ENCODE measurements at regions not wholly inside any gene's neighbourhood (a gene's known extent, or its start where the extent isn't known, plus 50 kb on each side); places are given as distances from the start of the nearest gene placed in this dataset.

DNA sequence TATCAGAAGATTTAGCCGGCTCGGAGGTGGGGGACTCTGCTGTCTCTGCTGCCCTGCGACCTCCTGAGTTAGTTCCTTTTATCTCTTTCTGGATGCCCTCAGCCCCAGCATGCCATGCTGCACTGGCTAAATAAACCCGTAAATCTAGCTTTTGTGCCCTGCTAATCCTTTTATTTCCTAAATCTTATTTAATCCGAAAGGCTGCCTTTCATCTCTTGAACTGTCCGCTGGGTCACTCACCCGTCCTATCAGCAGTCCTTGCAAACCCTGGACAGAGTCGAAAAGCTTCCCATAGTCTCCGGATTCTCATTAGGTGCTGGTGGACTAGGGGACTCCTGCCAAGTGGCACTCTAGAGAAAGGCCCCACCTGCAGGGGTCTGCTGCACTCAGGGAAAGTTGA lies 122.0 kb upstream of the APCDD1 start:
- Histone ChIP-seq H3K27me3 (no peaks in the 10 kb centered on the region), H3K36me3 (no peaks in the 10 kb centered on the region), H3K9me3 (ENCODE audit: low read depth) (no peaks in the 10 kb centered on the region), H3K4me1 (ENCODE audit: low read depth) (peaks cover 6% of the 10 kb centered on the region), H3K27ac (no peak overlapping the region), H3K4me3 (no peak overlapping the region)
- no peak for DNase-seq (ENCODE audit: low read depth in 1 of 2, low spot score in 1 of 2)
- TF ChIP-seq, protein P1, sequence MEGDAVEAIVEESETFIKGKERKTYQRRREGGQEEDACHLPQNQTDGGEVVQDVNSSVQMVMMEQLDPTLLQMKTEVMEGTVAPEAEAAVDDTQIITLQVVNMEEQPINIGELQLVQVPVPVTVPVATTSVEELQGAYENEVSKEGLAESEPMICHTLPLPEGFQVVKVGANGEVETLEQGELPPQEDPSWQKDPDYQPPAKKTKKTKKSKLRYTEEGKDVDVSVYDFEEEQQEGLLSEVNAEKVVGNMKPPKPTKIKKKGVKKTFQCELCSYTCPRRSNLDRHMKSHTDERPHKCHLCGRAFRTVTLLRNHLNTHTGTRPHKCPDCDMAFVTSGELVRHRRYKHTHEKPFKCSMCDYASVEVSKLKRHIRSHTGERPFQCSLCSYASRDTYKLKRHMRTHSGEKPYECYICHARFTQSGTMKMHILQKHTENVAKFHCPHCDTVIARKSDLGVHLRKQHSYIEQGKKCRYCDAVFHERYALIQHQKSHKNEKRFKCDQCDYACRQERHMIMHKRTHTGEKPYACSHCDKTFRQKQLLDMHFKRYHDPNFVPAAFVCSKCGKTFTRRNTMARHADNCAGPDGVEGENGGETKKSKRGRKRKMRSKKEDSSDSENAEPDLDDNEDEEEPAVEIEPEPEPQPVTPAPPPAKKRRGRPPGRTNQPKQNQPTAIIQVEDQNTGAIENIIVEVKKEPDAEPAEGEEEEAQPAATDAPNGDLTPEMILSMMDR (IDR thresholded peaks at IDR 0.05; ENCODE audit: low read depth, low read length), result no peak

DNA sequence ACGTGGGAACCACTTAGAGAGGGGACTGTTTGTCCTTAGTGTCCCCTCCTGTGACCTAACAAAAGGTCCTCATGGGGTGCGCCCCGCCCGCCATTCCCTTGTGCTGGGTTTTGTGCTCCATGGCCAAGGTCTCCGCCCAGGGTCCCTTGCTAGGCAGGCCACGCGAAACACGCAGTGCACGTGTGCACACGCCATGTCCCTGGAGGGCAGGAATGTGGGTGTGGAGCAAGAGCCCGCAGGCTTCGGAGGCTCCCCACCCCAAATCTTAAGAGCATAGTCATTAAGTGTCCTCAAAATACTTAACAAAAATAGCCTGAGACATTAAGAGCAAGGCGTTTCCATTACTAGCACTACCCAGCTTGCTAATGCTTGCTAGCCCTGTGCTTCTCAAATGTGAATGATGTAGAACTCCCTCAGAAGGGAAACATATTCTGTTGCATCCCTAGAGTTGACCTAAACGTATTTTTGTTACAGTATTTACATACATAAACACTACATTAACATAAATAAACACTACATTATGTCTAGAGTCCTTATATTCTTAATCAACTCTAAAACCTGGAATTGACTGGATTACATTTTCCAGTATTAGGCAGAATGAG lies 117.6 kb upstream of the APCDD1 start:
- TF ChIP-seq, protein P1 (IDR thresholded peaks at IDR 0.05; ENCODE audit: low read depth, low read length), result no peak
- no peaks in the 10 kb centered on the region for H3K27me3 ChIP-seq
- peaks cover 10% of the 10 kb centered on the region for H3K4me1 ChIP-seq (ENCODE audit: low read depth)
- H3K36me3 ChIP-seq, result no peaks in the 10 kb centered on the region
- H3K4me3 ChIP-seq, result no peak overlapping the region
- peak in 1 of 2 donors; percentile 9 for DNase-seq (ENCODE audit: low read depth in 1 of 2, low spot score in 1 of 2)
- H3K27ac ChIP-seq, result no peak overlapping the region
- H3K9me3 ChIP-seq (ENCODE audit: low read depth), result no peaks in the 10 kb centered on the region

DNA sequence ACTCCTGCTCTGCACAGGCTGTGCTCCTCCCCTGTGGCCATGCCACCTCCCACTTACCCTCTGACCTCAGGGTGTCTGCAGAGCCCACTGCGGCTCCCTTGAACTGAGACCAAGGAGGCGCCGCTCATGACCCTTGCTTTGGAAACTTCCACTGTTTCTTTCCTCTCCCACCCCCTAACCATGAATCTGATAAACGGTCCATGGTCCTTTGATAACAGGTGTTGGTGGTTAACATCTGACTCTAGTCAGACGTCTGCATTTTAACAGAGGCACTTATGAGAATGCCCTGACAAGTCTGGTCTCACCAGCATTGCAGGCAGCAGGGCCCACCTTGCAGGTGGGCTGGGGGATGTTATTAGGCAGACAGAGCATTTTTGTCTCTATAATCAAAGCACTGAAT lies 113.6 kb upstream of the APCDD1 start:
- Histone ChIP-seq H3K4me1 (ENCODE audit: low read depth) (peaks cover 10% of the 10 kb centered on the region), H3K27me3 (no peaks in the 10 kb centered on the region), H3K9me3 (ENCODE audit: low read depth) (no peaks in the 10 kb centered on the region), H3K27ac (no peak overlapping the region), H3K4me3 (no peak overlapping the region), H3K36me3 (no peaks in the 10 kb centered on the region)
- TF ChIP-seq, protein P1 (IDR thresholded peaks at IDR 0.05; ENCODE audit: low read depth, low read length), result no peak
- no peak for DNase-seq (ENCODE audit: low read depth in 1 of 2, low spot score in 1 of 2)

DNA sequence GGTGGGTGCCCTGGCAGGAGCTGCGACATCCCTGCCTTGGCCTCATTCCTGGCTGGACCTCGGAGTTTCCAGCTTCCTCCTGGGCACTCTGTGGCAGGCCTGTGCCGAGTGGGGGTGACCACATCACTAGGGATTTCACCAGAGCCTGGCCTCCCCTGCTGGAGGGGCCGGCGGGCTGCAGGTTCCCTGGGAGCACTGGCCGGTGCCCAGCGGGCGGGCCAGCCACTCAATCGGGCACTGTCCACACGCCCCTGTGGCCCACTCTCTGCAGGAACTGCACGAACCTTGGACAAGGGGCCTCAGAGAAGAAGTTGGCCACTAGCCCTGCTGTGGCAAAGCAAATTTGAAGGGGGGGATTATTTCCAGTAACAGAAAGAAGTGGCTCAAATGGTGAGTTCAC lies 110.7 kb upstream of the APCDD1 start:
- no peaks in the 10 kb centered on the region for H3K36me3 ChIP-seq
- TF ChIP-seq, protein P1 (IDR thresholded peaks at IDR 0.05; ENCODE audit: low read depth, low read length), result no peak
- no peak for DNase-seq (ENCODE audit: low read depth in 1 of 2, low spot score in 1 of 2)

DNA sequence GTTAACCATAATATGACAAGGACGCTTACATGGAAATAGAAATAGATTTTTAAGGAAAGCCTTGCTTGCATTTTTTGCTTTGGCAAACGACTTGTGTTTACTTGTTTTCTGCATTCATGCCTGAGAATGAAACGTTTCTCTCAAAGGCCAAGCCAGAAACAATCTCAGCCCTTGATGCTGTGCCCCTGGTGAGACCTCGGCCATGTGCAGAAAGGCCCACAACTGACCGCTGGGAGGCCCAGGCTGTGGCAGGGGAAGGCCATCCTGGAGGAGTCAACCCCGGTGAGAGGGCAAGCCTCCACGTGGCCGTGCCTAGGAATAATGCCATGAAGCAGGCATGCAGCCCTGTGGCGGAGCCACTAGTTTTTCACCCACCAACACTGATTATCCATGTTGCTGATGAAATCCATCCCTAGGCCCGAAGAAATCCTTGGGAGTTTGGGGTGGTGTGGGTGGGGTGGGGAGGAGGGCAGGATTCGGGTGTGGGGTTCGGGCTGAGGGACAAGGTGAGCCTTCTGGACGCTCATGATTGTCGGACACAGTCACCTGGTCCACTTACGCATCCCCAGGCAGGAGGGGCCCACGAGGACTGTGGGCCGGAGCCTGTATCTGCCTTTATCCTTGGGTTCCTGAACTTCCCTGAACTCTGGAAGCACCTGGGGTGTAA lies 107.6 kb upstream of the APCDD1 start:
- Histone ChIP-seq H3K36me3 (no peaks in the 10 kb centered on the region), H3K9me3 (ENCODE audit: low read depth) (no peaks in the 10 kb centered on the region), H3K4me1 (ENCODE audit: low read depth) (no peaks in the 10 kb centered on the region), H3K27me3 (no peaks in the 10 kb centered on the region), H3K27ac (no peak overlapping the region), H3K4me3 (no peak overlapping the region)
- TF ChIP-seq, protein P1 (IDR thresholded peaks at IDR 0.05; ENCODE audit: low read depth, low read length), result no peak
- DNase-seq (ENCODE audit: low read depth in 1 of 2, low spot score in 1 of 2), result no peak

More for the DNA sequence above, 110.7 kb upstream of the APCDD1 start:
- Histone ChIP-seq H3K27ac (no peak overlapping the region), H3K27me3 (no peaks in the 10 kb centered on the region), H3K9me3 (ENCODE audit: low read depth) (no peaks in the 10 kb centered on the region), H3K4me1 (ENCODE audit: low read depth) (no peaks in the 10 kb centered on the region), H3K4me3 (no peak overlapping the region)

All from cardiac muscle cell (in vitro differentiated cells and primary cell).